H9 (cell line): ENCODE measurements at regions not wholly inside any gene's neighbourhood (a gene's known extent, or its start where the extent isn't known, plus 50 kb on each side); places are given as distances from the start of the nearest gene placed in this dataset.

ENCODE experiments used
- DNase-seq: peaks from one replicate; pipeline ENCODE4 v3.0.0-alpha.2; 2017
- H2AFZ ChIP-seq: one replicate; pipeline ENCODE4 v1.6.1; 2013; ENCODE audit warnings: mild to moderate bottlenecking, low read length, control low read depth, moderate library complexity
- H2AK5ac ChIP-seq: 2 replicates; pipeline ENCODE4 v1.6.1; 2013; ENCODE audit warnings: low read length, control low read depth, mixed read lengths; ENCODE audit not compliant: insufficient read length
- H2BK120ac ChIP-seq: one replicate; pipeline ENCODE4 v1.6.1; 2013; ENCODE audit warnings: low read depth, mild to moderate bottlenecking, low read length, control low read depth, inconsistent platforms; ENCODE audit not compliant: poor library complexity, severe bottlenecking
- H2BK12ac ChIP-seq: 2 replicates; pipeline ENCODE4 v1.6.1; 2013; ENCODE audit warnings: low read length, control low read depth, mixed read lengths, low read depth; ENCODE audit not compliant: insufficient read length
- H2BK15ac ChIP-seq: 2 replicates; pipeline ENCODE4 v1.6.1; 2013; ENCODE audit warnings: low read depth, low read length, control low read depth
- H2BK20ac ChIP-seq: one replicate; pipeline ENCODE4 v1.6.1; 2013; ENCODE audit warnings: low read depth, mild to moderate bottlenecking, low read length, control low read depth, inconsistent platforms; ENCODE audit not compliant: poor library complexity, severe bottlenecking
- H2BK5ac ChIP-seq: 2 replicates; pipeline ENCODE4 v1.6.1; 2013; ENCODE audit warnings: low read length, control low read depth, mixed read lengths; ENCODE audit not compliant: insufficient read length
- H3K14ac ChIP-seq: 2 replicates; pipeline ENCODE4 v1.6.1; 2013; ENCODE audit warnings: low read length, control low read depth; ENCODE audit not compliant: insufficient read depth
- H3K18ac ChIP-seq: 2 replicates; pipeline ENCODE4 v1.6.1; 2013; ENCODE audit warnings: low read depth, mild to moderate bottlenecking, mixed read lengths, low read length, control low read depth; ENCODE audit not compliant: insufficient read length
- H3K23ac ChIP-seq: 2 replicates; pipeline ENCODE4 v1.6.1; 2013; ENCODE audit warnings: low read length, control low read depth, mixed read lengths, low read depth; ENCODE audit not compliant: insufficient read length
- H3K23me2 ChIP-seq: 2 replicates; pipeline ENCODE4 v1.6.1; 2013; ENCODE audit warnings: low read depth, mild to moderate bottlenecking, mixed read lengths, low read length, control low read depth; ENCODE audit not compliant: insufficient read length, poor library complexity, severe bottlenecking
- H3K27ac ChIP-seq: 2 replicates; pipeline ENCODE4 v1.5.1; 2013; ENCODE audit warnings: low read length, control low read depth, mixed read lengths, low read depth; ENCODE audit not compliant: insufficient read length
- H3K27me3 ChIP-seq: 2 replicates; pipeline ENCODE4 v1.6.1; 2013; ENCODE audit warnings: low read length, control low read depth, inconsistent platforms; ENCODE audit not compliant: insufficient read depth
- H3K4ac ChIP-seq: 2 replicates; pipeline ENCODE4 v1.6.1; 2013; ENCODE audit warnings: low read depth, mild to moderate bottlenecking, control low read depth, inconsistent platforms, low read length, moderate library complexity
- H3K4me1 ChIP-seq: 2 replicates; pipeline ENCODE4 v1.6.1; 2013; ENCODE audit warnings: low read length, control low read depth, inconsistent platforms; ENCODE audit not compliant: insufficient read depth
- H3K4me2 ChIP-seq: 2 replicates; pipeline ENCODE4 v1.6.1; 2013; ENCODE audit warnings: low read length, control low read depth, mixed read lengths; ENCODE audit not compliant: insufficient read length, insufficient read depth
- H3K56ac ChIP-seq: 2 replicates; pipeline ENCODE4 v1.6.1; 2013; ENCODE audit warnings: low read depth, mild to moderate bottlenecking, mixed read lengths, low read length, control low read depth; ENCODE audit not compliant: insufficient read length
- H3K79me1 ChIP-seq: 2 replicates; pipeline ENCODE4 v1.6.1; 2013; ENCODE audit warnings: low read depth, mild to moderate bottlenecking, moderate library complexity, low read length, control low read depth, inconsistent platforms; ENCODE audit not compliant: insufficient read depth, poor library complexity, severe bottlenecking
- H3K79me2 ChIP-seq: 2 replicates; pipeline ENCODE4 v1.6.1; 2013; ENCODE audit warnings: low read length, control low read depth, inconsistent platforms; ENCODE audit not compliant: insufficient read depth
- H3K9ac ChIP-seq: 2 replicates; pipeline ENCODE4 v1.6.1; 2013; ENCODE audit warnings: low read length, control low read depth, mixed read lengths; ENCODE audit not compliant: insufficient read length; ENCODE audit errors: extremely low read depth
- H3K9me3 ChIP-seq: one replicate; pipeline ENCODE4 v1.6.1; 2013; ENCODE audit warnings: low read depth, low read length, inconsistent platforms; ENCODE audit not compliant: control insufficient read depth
- H3T11ph ChIP-seq: one replicate; pipeline ENCODE4 v1.6.1; 2013; ENCODE audit warnings: mild to moderate bottlenecking, low read length, control low read depth, inconsistent platforms
- H4K20me1 ChIP-seq: one replicate; pipeline ENCODE4 v1.6.1; 2013; ENCODE audit not compliant: control insufficient read depth, insufficient read length, insufficient read depth
- H4K5ac ChIP-seq: 2 replicates; pipeline ENCODE4 v1.6.1; 2013; ENCODE audit warnings: low read depth, mild to moderate bottlenecking, mixed read lengths, low read length, control low read depth; ENCODE audit not compliant: insufficient read length
- H4K8ac ChIP-seq: replicated peaks from 2 replicates; pipeline ENCODE4 v1.6.1; 2013; ENCODE audit warnings: low read length, control low read depth, mixed read lengths, low read depth; ENCODE audit not compliant: insufficient read length
- H4K91ac ChIP-seq: 2 replicates; pipeline ENCODE4 v1.6.1; 2013; ENCODE audit warnings: low read depth, mild to moderate bottlenecking, moderate library complexity, mixed read lengths, low read length, control low read depth; ENCODE audit not compliant: insufficient read length
- H3K27ac Mint-ChIP-seq, 3 experiments: 2 replicates in 2 of 3; 3 replicates in 1 of 3; pipeline ENCODE4 v1.8.0; 2020 to 2021; ENCODE audit warnings: mixed read lengths in 3 of 3, mild to moderate bottlenecking in 1 of 3, moderate library complexity in 1 of 3
- H3K27me3 Mint-ChIP-seq: 2 replicates; pipeline ENCODE4 v1.8.0; 2021; ENCODE audit warnings: low read depth, mild to moderate bottlenecking, moderate library complexity, mixed read lengths
- H3K36me3 Mint-ChIP-seq, 3 experiments: 2 replicates in 2 of 3; 3 replicates in 1 of 3; pipeline ENCODE4 v1.8.0; 2020 to 2021; ENCODE audit warnings: low read depth in 3 of 3, mixed read lengths in 3 of 3; ENCODE audit not compliant: insufficient read depth in 1 of 3
- H3K4me1 Mint-ChIP-seq, 2 experiments: 2 replicates each; pipeline ENCODE4 v1.8.0; 2020; ENCODE audit warnings: mixed read lengths in 2 of 2
- H3K4me3 Mint-ChIP-seq, 2 experiments: 2 replicates in 1 of 2; 3 replicates in 1 of 2; pipeline ENCODE4 v1.8.0; 2020 to 2021; ENCODE audit warnings: mild to moderate bottlenecking in 2 of 2, mixed read lengths in 2 of 2, moderate library complexity in 1 of 2
- H3K9me3 Mint-ChIP-seq, 2 experiments: 2 replicates in 1 of 2; 3 replicates in 1 of 2; pipeline ENCODE4 v1.8.0; 2020; ENCODE audit warnings: mild to moderate bottlenecking in 2 of 2, mixed read lengths in 2 of 2, moderate library complexity in 1 of 2
- CTCF ChIP-seq: fragments of 200-600 bp; sonication (generic); conservative IDR thresholded peaks from 3 replicates; pipeline ENCODE4 v1.8.0; 2021; ENCODE audit warnings: antibody characterized with exemption, mild to moderate bottlenecking
- WGBS: extraction: QIAGEN DNeasy Blood & Tissue Kit; methylation state at CpG from one replicate; pipeline ENCODE4 v1.1.7; 2013; ENCODE audit warnings: missing lambda C conversion rate, low lambda C conversion rate, mixed read lengths; ENCODE audit not compliant: insufficient read length; ENCODE audit errors: extremely low coverage; 5-methylcytosine and 5-hydroxymethylcytosine counted together

- no peak overlapping the region for H4K5ac ChIP-seq
- H2BK12ac ChIP-seq, result no peak overlapping the region
- TF ChIP-seq CTCF, result no peak
- H3K4ac ChIP-seq, result no peak overlapping the region
- H3T11ph ChIP-seq, result no peak overlapping the region
- Mint-ChIP-seq H3K4me1 (peaks cover 48 to 61% of the 10 kb centered on the region in 2 experiments), H3K4me3 (no peak overlapping the region), H3K27ac (no peak overlapping the region), H3K36me3 (peaks cover 0 to 7% (median 2%) of the 10 kb centered on the region in 3 experiments; a peak in 3 of 7 replicates), H3K27me3 (peaks cover 11% of the 10 kb centered on the region), H3K9me3 (peaks cover 4 to 8% of the 10 kb centered on the region in 2 experiments; a peak in 4 of 5 replicates)
- peaks cover 2% of the 10 kb centered on the region for H3K4me1 ChIP-seq
- H2BK15ac ChIP-seq, result no peak overlapping the region
- no peak overlapping the region for H3K14ac ChIP-seq
- H3K27ac ChIP-seq, result no peak overlapping the region
- H4K91ac ChIP-seq, result no peak overlapping the region
- no peak overlapping the region for H2AFZ ChIP-seq
- no peak overlapping the region for H2BK20ac ChIP-seq
- H3K23ac ChIP-seq, result no peak overlapping the region
- peaks cover 6% of the 10 kb centered on the region for H3K9me3 ChIP-seq
- no peaks in the 10 kb centered on the region for H4K20me1 ChIP-seq
- no peak overlapping the region for H2BK120ac ChIP-seq
- no CpG with 5 or more reads among the region's 5 CpGs for WGBS
- no peak overlapping the region for H2BK5ac ChIP-seq
- no peak overlapping the region for H3K9ac ChIP-seq
- H3K27me3 ChIP-seq, result no peaks in the 10 kb centered on the region
- no peak overlapping the region for H4K8ac ChIP-seq
- no peak overlapping the region for H3K4me2 ChIP-seq
- DNase-seq, result no peak
- no peak overlapping the region for H3K18ac ChIP-seq
- H3K79me1 ChIP-seq, result no peaks in the 10 kb centered on the region
- H2AK5ac ChIP-seq, result no peak overlapping the region
- H3K23me2 ChIP-seq, result no peaks in the 10 kb centered on the region
- H3K56ac ChIP-seq, result no peak overlapping the region
- no peaks in the 10 kb centered on the region for H3K79me2 ChIP-seq
Measured at GRCh38 chr6:167689278-167689677, 137.4 kb upstream of the AFDN start.
